ENCODE measurements at regions not wholly inside any gene's neighbourhood (a gene's known extent, or its start where the extent isn't known, plus 50 kb on each side); places are given as distances from the start of the nearest gene placed in this dataset.

DNA sequence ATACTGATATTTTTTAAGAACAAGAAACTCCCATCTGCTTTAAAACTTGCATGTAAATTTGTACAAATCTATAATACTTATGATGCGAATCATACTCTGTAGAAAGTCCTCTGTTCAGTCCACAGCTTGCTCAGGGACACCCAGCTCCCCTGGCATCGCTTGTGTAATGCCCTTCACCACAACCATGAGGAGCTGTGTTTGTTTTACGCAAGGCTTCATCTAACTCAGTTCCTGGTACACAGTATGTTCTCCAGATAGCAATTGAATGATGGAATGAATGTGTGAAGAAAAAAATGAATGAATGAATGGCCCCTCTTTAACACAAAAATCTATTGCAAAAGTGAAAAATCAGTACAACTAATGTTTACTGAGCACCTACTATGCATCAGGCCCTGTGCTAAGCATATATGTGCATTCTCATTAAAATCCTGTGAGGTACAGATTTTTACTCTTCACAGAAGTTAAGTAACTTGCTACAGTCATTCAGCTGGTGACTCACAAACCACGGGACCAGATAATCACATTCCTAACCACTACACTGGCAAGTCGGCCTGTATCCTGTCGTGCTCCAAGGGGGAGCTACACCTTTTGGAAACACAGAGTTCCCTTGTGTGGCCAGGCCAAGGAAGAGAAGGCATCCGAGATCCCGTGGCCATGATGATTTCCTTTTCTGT, 58.7 kb upstream of the KDR start:
- no peaks in the 10 kb centered on the region for H3K9me3 Mint-ChIP-seq
- no peak for DNase-seq
- no peak overlapping the region for H3K27ac Mint-ChIP-seq
- ChIA-PET POLR2A (no interaction called here), CTCF (interaction anchor here (1.1 to 1.4 kb wide), 3 partner anchors 57 to 553 kb away, joined by 3 to 4 read pairs (median 3); no protein-coding TSS in a partner anchor)
- H3K27me3 Mint-ChIP-seq, result peaks cover 6% of the 10 kb centered on the region
- ATAC-seq (ENCODE audit: low read depth), result no peak
- TF ChIP-seq, protein P1, sequence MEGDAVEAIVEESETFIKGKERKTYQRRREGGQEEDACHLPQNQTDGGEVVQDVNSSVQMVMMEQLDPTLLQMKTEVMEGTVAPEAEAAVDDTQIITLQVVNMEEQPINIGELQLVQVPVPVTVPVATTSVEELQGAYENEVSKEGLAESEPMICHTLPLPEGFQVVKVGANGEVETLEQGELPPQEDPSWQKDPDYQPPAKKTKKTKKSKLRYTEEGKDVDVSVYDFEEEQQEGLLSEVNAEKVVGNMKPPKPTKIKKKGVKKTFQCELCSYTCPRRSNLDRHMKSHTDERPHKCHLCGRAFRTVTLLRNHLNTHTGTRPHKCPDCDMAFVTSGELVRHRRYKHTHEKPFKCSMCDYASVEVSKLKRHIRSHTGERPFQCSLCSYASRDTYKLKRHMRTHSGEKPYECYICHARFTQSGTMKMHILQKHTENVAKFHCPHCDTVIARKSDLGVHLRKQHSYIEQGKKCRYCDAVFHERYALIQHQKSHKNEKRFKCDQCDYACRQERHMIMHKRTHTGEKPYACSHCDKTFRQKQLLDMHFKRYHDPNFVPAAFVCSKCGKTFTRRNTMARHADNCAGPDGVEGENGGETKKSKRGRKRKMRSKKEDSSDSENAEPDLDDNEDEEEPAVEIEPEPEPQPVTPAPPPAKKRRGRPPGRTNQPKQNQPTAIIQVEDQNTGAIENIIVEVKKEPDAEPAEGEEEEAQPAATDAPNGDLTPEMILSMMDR (IDR thresholded peaks at IDR 0.05), result no peak
- intact Hi-C loops (cut with micrococcal nuclease), result loop anchor here (2.0 to 10.0 kb wide), 2 partner anchors 371 to 1117 kb away; no protein-coding TSS in a partner anchor
- no peak overlapping the region for H3K4me3 Mint-ChIP-seq
- no peaks in the 10 kb centered on the region for H3K4me1 Mint-ChIP-seq
- no peaks in the 10 kb centered on the region for H3K36me3 Mint-ChIP-seq (ENCODE audit: low read depth)

DNA sequence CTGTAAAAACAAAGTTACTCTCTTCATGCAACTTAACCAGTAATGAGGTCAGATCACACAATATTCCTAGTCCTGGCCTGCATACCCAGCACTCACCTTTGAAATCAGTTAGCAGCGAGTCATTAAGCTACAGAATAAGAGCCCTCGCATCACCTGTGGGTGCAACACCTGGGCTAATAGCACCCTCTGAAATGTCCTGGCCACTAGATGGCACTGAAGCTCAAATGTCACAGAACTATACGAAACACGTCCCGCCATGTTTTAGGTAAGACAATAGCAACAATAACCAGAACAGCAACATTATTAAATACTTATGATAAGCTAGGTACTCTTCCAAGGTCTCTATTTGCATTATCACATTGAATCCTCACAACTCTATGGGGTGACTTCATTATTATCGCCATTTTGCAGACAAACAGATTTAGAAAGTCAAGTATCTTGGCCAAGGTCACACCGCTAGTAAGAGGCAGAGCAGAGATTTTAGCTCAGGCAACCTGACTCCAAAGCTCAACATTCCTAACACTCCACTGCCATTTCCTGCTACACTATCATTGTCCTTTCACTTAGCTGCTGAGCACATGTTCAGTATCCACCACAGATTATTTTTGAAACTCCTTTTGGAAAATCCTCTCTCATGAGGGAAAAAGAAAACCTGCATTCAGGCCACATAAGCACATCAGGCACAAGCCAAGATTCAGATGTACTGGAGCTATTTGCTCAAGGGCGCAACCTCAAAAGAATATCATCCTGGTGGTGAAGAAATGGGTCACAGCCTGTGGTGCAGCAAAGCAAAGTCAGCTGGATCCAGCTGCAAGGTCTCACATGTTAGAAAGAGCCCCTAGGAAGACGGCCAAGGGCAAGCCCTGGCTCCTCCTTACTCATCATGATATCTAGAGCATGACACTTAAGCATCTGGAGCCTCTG, 59.5 kb upstream of the KDR start:
- H3K27ac Mint-ChIP-seq, result no peak overlapping the region
- TF ChIP-seq, protein P1 (IDR thresholded peaks at IDR 0.05), result no peak
- CTCF ChIA-PET, result interaction anchor here (1.1 to 1.4 kb wide), 3 partner anchors 56 to 552 kb away, joined by 3 to 4 read pairs (median 3); no protein-coding TSS in a partner anchor
- no peak for ATAC-seq (ENCODE audit: low read depth)
- DNase-seq, result no peak
- H3K36me3 Mint-ChIP-seq (ENCODE audit: low read depth), result no peaks in the 10 kb centered on the region
- no peaks in the 10 kb centered on the region for H3K4me1 Mint-ChIP-seq
- POLR2A ChIA-PET, result no interaction called here
- no peak overlapping the region for H3K4me3 Mint-ChIP-seq
- no peaks in the 10 kb centered on the region for H3K9me3 Mint-ChIP-seq
- intact Hi-C loops (cut with micrococcal nuclease), result loop anchor here (2.0 to 10.0 kb wide), 2 partner anchors 370 to 1116 kb away; no protein-coding TSS in a partner anchor
- H3K27me3 Mint-ChIP-seq, result peaks cover 6% of the 10 kb centered on the region

DNA sequence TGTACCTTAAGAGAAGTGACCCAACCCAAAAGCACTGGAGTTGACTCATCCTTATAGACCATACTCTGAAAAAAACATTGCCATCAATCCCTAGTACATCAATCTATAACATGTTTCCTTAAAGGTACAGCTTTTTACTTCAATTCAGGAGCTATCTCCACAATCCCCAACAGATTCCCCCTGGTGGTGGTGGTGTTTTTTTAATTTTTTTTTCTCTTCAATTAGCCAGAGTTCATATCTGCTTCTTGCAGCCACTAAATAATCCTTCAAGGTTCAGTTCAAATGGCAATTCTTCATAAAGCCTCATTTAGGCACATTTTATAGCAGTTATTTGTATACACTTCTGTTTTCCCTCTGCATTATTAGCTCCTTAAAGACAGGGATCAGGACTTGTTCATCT, 60.7 kb upstream of the KDR start:
- H3K27ac Mint-ChIP-seq, result no peak overlapping the region
- TF ChIP-seq, protein P1 (IDR thresholded peaks at IDR 0.05), result no peak
- no peaks in the 10 kb centered on the region for H3K4me1 Mint-ChIP-seq
- H3K36me3 Mint-ChIP-seq (ENCODE audit: low read depth), result no peaks in the 10 kb centered on the region
- intact Hi-C loops (cut with micrococcal nuclease), result loop anchor here (10.0 kb wide), 1 partner anchor 369 kb away; no protein-coding TSS in a partner anchor
- CTCF ChIA-PET, result no interaction called here
- DNase-seq, result no peak
- H3K4me3 Mint-ChIP-seq, result no peak overlapping the region
- H3K9me3 Mint-ChIP-seq, result no peaks in the 10 kb centered on the region
- no peak for ATAC-seq (ENCODE audit: low read depth)
- H3K27me3 Mint-ChIP-seq, result peaks cover 3% of the 10 kb centered on the region
- POLR2A ChIA-PET, result no interaction called here

DNA sequence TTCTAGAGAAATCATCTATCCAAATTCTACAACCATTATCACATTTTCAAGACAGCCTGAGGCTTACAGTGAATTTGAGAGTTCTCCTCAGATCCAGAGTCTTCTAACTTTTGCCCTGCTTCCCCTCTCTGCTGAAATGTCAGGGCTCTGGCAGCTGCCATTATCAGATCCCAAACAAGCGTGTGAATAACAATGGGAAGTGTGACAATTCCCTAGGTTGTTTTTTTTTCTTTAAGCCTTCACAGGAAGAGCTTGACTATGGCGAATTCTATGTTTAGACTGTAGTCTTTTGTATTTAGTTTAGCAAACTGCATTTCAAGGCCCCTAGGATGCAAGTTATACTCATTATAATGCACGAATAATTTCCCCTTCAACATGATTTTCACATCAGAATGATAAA, 61.3 kb upstream of the KDR start:
- H3K36me3 Mint-ChIP-seq (ENCODE audit: low read depth), result no peaks in the 10 kb centered on the region

More for the DNA sequence above, 61.3 kb upstream of the KDR start:
- Mint-ChIP-seq H3K9me3 (no peaks in the 10 kb centered on the region), H3K4me1 (no peaks in the 10 kb centered on the region), H3K4me3 (no peak overlapping the region), H3K27ac (no peak overlapping the region), H3K27me3 (peaks cover 3% of the 10 kb centered on the region)
- DNase-seq (no peak), ATAC-seq (ENCODE audit: low read depth) (no peak)
- intact Hi-C loops (cut with micrococcal nuclease), result loop anchor here (10.0 kb wide), 1 partner anchor 368 kb away; no protein-coding TSS in a partner anchor
- ChIA-PET CTCF (interaction anchor here (0.6 kb wide), 1 partner anchor 12 kb away, joined by 3 read pairs; no protein-coding TSS in a partner anchor), POLR2A (no interaction called here)
- TF ChIP-seq, protein P1 (IDR thresholded peaks at IDR 0.05), result no peak
